Parathyroid adenoma (tissue), 2 donors: ENCODE measurements at regions not wholly inside any gene's neighbourhood (a gene's known extent, or its start where the extent isn't known, plus 50 kb on each side); places are given as distances from the start of the nearest gene placed in this dataset.

ENCODE experiments used
- H2AFZ ChIP-seq: fragments of 300-600 bp; sonication (generic); one replicate; pipeline ENCODE4 v1.7.0; 2017; ENCODE audit warnings: antibody characterized with exemption, mild to moderate bottlenecking
- H3K27ac ChIP-seq: fragments of 300-600 bp; sonication (generic); one replicate; pipeline ENCODE4 v1.7.0; 2017
- H3K27me3 ChIP-seq: fragments of 300-600 bp; sonication (generic); one replicate; pipeline ENCODE4 v1.7.0; 2017; ENCODE audit warnings: low read length; ENCODE audit not compliant: control insufficient read depth, insufficient read depth
- H3K36me3 ChIP-seq: fragments of 300-600 bp; sonication (generic); one replicate; pipeline ENCODE4 v1.7.0; 2017; ENCODE audit warnings: low read length; ENCODE audit not compliant: control insufficient read depth, insufficient read depth
- H3K4me1 ChIP-seq: fragments of 300-600 bp; sonication (generic); one replicate; pipeline ENCODE4 v1.7.0; 2017; ENCODE audit warnings: control low read depth
- H3K4me2 ChIP-seq: fragments of 300-600 bp; sonication (generic); one replicate; pipeline ENCODE4 v1.7.0; 2017; ENCODE audit warnings: low read length
- H3K4me3 ChIP-seq: fragments of 300-600 bp; sonication (generic); one replicate; pipeline ENCODE4 v1.7.0; 2017; ENCODE audit warnings: low read depth, low read length
- H3K79me2 ChIP-seq: fragments of 300-600 bp; sonication (generic); one replicate; pipeline ENCODE4 v1.7.0; 2017; ENCODE audit warnings: control low read depth
- H3K9ac ChIP-seq: fragments of 300-600 bp; sonication (generic); one replicate; pipeline ENCODE4 v1.7.0; 2017; ENCODE audit warnings: mild to moderate bottlenecking
- H3K9me3 ChIP-seq: fragments of 300-600 bp; sonication (generic); one replicate; pipeline ENCODE4 v1.7.0; 2017; ENCODE audit warnings: low read length; ENCODE audit not compliant: control insufficient read depth
- CTCF ChIP-seq: fragments of 300-600 bp; sonication (generic); IDR thresholded peaks from one replicate; pipeline ENCODE4 v1.7.0; 2017; ENCODE audit warnings: antibody characterized with exemption, mild to moderate bottlenecking
- donor health status: primary hyperparathyroidism.

GRCh38 chr17:79415365-79415764 lies 195.5 kb downstream of the RBFOX3 start:
- H3K4me1 ChIP-seq, result no peaks in the 10 kb centered on the region
- H3K36me3 ChIP-seq, result no peaks in the 10 kb centered on the region
- no peaks in the 10 kb centered on the region for H3K9me3 ChIP-seq
- H2AFZ ChIP-seq, result no peak overlapping the region
- TF ChIP-seq CTCF, result no peak
- no peak overlapping the region for H3K4me3 ChIP-seq
- H3K4me2 ChIP-seq, result no peak overlapping the region
- no peaks in the 10 kb centered on the region for H3K27me3 ChIP-seq
- H3K79me2 ChIP-seq, result no peaks in the 10 kb centered on the region
- no peak overlapping the region for H3K27ac ChIP-seq
- H3K9ac ChIP-seq, result no peak overlapping the region

GRCh38 chr17:79414793-79415211 lies 196.0 kb downstream of the RBFOX3 start:
- Histone ChIP-seq H3K9ac (no peak overlapping the region), H3K4me1 (no peaks in the 10 kb centered on the region), H3K27me3 (no peaks in the 10 kb centered on the region), H3K9me3 (no peaks in the 10 kb centered on the region), H3K27ac (no peak overlapping the region), H2AFZ (no peak overlapping the region), H3K36me3 (no peaks in the 10 kb centered on the region), H3K79me2 (no peaks in the 10 kb centered on the region), H3K4me3 (no peak overlapping the region), H3K4me2 (no peak overlapping the region)
- TF ChIP-seq CTCF, result no peak

GRCh38 chr17:79414063-79414792 lies 196.6 kb downstream of the RBFOX3 start:
- no peak overlapping the region for H3K4me3 ChIP-seq
- H3K4me2 ChIP-seq, result no peak overlapping the region
- no peaks in the 10 kb centered on the region for H3K36me3 ChIP-seq
- H3K9me3 ChIP-seq, result no peaks in the 10 kb centered on the region
- H3K79me2 ChIP-seq, result no peaks in the 10 kb centered on the region
- no peaks in the 10 kb centered on the region for H3K4me1 ChIP-seq
- TF ChIP-seq CTCF, result no peak
- no peak overlapping the region for H3K27ac ChIP-seq
- no peaks in the 10 kb centered on the region for H3K27me3 ChIP-seq
- H2AFZ ChIP-seq, result no peak overlapping the region
- H3K9ac ChIP-seq, result no peak overlapping the region

- no peak for TF ChIP-seq CTCF
- Histone ChIP-seq H3K36me3 (no peaks in the 10 kb centered on the region), H3K4me2 (no peak overlapping the region), H3K27me3 (no peaks in the 10 kb centered on the region), H3K4me3 (no peak overlapping the region), H3K9ac (no peak overlapping the region), H3K4me1 (no peaks in the 10 kb centered on the region), H3K27ac (no peak overlapping the region), H3K79me2 (no peaks in the 10 kb centered on the region), H3K9me3 (no peaks in the 10 kb centered on the region), H2AFZ (no peak overlapping the region)
Measured at GRCh38 chr17:79413611-79414010, 197.2 kb downstream of the RBFOX3 start.

GRCh38 chr17:79412886-79413390 lies 197.9 kb downstream of the RBFOX3 start:
- Histone ChIP-seq H3K4me2 (no peak overlapping the region), H3K27me3 (no peaks in the 10 kb centered on the region), H3K4me3 (no peak overlapping the region), H3K9me3 (no peaks in the 10 kb centered on the region), H3K27ac (no peak overlapping the region), H3K4me1 (no peaks in the 10 kb centered on the region), H3K9ac (no peak overlapping the region), H3K36me3 (no peaks in the 10 kb centered on the region), H2AFZ (no peak overlapping the region), H3K79me2 (no peaks in the 10 kb centered on the region)
- no peak for TF ChIP-seq CTCF
